Smooth muscle cell of the brain vasculature (primary cell): ENCODE measurements at regions not wholly inside any gene's neighbourhood (a gene's known extent, or its start where the extent isn't known, plus 50 kb on each side); places are given as distances from the start of the nearest gene placed in this dataset.
"Not testable (repeated sequence)": the region's sequence is repeated elsewhere in the genome, so short reads cannot be mapped to it uniquely, and the experiment has no call there.

Source experiments
- DNase-seq: peaks from one replicate; pipeline ENCODE4 v3.0.0-alpha.2; 2012; ENCODE audit warnings: low read depth, low spot score

- DNase-seq, result no peak
These were observed 99.4 kb upstream of the PTPN3 start for GRCh38 chr9:109597496-109597895.

DNA sequence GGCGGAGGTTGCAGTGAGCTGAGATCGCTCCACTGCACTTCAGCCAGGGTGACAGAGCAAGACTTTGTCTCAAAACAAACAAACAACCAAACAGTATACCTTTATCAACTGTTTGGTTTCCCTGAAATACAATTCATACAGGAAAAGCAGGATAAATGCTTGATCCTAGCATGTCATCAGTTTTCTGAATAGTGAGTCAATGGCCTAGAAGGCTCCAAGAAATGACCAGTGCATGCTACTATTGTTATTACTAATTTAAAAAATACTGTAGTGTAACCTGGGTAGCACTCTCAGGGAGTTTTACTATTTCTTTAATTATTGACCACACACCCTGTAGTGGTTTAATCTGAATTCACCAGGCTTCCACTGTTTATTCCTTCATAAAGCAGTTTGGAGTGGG lies 101.0 kb upstream of the PTPN3 start:
- DNase-seq, result no peak

- DNase-seq, result no peak
These were observed 101.6 kb upstream of the PTPN3 start for GRCh38 chr9:109599711-109600110.

DNA sequence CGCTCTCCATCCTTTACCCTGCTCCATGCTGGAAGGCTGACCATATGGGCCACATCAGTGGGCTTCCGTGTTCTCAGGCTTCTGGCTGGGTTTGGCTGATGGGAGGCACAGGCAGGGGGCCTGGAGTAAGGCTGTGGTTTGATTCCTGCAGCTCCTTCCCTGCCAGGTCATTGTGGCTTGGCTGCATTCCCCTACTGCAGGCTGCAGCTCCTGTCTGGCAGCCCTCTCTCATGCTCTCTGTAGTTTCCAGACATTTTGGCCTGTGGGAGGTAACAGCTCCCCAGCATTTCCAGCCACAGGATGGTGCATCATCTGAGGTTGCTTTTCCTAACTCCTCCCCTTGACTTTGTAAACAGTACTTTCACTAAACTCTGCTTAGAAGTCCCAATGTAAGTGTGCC lies 102.0 kb upstream of the PTPN3 start:
- peak; percentile 92 for DNase-seq

GRCh38 chr9:109601181-109601580 lies 103.1 kb upstream of the PTPN3 start:
- no peak for DNase-seq

- no peak for DNase-seq
These were observed 104.9 kb upstream of the PTPN3 start for GRCh38 chr9:109602987-109603386.

DNA sequence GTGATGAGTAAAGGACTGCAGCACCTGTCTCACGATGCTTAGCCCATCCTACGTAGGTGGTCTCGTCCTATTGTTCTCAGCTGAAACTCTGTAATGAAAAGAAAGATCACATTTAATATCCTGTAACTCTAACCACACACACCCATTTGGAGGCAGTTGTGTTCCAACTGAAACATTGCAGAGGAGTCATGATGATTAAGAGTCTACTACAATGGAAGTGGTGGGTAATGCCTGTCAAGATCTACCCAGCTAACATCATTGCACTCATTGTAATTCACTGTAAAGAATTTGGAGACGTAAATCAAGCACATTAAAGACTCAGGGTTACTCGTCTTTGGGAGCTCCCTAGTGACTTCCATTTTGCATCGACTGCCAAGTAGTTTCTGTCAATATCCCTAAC lies 106.0 kb upstream of the PTPN3 start:
- no peak for DNase-seq

DNA sequence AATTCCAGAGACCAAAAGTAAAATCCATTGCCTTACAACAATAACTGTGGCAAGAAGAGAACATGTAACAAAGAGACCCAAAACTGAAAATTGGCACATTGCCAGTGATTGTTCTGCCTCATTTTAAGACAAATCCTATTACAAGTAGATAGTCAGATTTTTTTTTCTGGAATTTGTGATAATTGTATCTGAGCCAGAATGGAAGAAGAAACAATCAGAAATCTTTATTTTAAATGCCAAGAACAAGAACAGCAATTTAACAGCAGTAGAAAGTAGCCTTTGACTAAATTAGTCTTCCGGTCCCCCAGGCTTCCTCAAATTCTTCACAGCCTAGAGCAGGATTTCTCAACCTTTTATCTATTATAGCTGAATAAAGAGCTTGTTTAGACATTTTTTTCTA lies 106.7 kb upstream of the PTPN3 start:
- DNase-seq, result no peak

- DNase-seq, result no peak
These were observed 111.0 kb upstream of the PTPN3 start for GRCh38 chr9:109609060-109609459.

DNA sequence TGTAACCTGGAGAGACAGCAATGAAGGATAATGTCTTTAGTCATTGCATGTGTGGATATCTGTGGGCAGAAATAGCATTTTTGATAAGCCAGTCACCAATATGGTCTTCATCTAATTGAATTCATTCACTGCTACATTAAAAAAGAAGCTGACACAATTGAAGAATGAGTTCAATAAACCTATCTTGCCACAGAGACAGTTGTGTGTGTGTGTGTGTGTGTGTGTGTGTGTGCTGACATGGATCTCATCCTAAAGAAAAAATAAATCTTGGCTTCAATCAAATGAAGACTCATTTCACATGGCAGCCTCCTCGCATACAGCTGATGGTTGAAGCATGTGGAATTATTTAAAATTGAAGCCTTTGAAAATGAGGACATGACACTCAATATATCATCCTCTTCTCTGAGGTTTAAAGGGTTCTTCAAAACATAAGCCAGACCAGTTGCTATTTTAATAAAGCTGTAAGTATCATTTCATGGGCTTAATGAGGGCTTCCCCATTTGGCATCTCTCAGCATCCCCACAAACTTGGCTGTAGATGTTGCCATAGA lies 118.5 kb upstream of the PTPN3 start:
- no peak for DNase-seq

GRCh38 chr9:109619310-109619709 lies 121.2 kb upstream of the PTPN3 start:
- DNase-seq, result no peak

- DNase-seq, result no peak
These were observed 126.0 kb upstream of the PTPN3 start for GRCh38 chr9:109624143-109624542.

DNA sequence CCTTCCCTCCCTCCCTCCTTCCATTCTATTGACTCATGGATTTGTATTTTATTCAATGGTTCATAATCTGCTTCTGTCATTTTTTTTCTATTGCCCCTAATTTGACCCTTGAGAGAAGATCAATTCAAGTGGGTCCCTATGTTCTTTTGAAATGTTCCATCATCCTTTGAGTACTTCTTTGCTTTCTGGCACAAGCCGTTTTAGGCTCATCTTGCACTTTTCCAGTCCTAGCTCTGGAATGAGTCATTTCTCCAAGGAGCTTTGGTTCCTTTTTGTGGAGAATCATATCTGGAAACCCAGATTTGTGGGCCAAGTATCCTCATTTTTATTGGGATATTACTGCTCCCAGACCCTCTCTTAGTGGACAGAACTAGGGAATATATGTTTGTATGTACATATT lies 126.8 kb upstream of the PTPN3 start:
- no peak for DNase-seq

DNA sequence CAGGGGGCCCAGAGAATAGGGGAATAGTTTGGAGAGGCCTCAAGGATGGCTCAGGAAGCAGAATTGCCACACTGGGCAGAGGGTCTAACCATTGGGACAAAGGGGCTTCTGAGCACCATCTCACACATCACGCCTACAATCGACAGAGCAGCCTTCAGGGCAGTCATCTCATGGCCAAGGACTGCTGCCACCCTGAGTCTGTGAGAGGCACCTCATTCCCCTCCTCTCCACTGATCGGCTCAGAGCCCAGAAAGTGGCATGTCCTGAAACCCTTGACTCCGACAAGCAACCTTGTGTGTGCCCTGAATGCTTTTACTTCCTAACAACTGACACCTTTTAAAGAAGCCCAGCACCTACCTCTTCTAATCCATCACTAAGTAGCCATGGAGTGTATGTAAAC lies 128.9 kb upstream of the PTPN3 start:
- DNase-seq, result no peak

GRCh38 chr9:109629615-109630014 lies 131.5 kb upstream of the PTPN3 start:
- no peak for DNase-seq

- DNase-seq, result no peak
These were observed 134.7 kb upstream of the PTPN3 start for GRCh38 chr9:109632817-109633216.

- DNase-seq, result no peak
These were observed 140.1 kb upstream of the PALM2AKAP2 start for GRCh38 chr9:109639674-109640579.

- DNase-seq, result no peak
These were observed 139.2 kb upstream of the PALM2AKAP2 start for GRCh38 chr9:109640580-109641371.

- no peak for DNase-seq
These were observed 138.7 kb upstream of the PALM2AKAP2 start for GRCh38 chr9:109641372-109641659.

DNA sequence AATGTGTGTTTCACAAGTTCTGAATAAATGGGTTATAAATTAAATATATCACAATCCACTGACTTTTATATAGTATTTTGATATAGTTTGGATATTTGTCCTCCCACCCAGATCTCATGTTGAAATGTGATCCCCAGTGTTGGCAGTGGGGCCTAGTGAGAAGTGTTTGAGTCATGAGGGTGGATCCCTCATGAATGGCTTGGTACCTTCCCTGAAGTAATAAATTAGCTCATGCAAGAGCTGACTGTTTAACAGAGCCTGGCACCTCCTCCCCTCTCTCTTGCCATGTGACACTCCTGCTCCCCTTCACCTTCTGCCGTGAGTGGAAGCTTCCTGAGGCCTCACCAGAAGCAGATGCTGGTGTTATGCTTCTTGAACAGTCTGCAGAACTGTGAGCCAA lies 127.9 kb upstream of the PALM2AKAP2 start:
- DNase-seq, result no peak

GRCh38 chr9:109652971-109653370 lies 127.0 kb upstream of the PALM2AKAP2 start:
- DNase-seq, result no peak

DNA sequence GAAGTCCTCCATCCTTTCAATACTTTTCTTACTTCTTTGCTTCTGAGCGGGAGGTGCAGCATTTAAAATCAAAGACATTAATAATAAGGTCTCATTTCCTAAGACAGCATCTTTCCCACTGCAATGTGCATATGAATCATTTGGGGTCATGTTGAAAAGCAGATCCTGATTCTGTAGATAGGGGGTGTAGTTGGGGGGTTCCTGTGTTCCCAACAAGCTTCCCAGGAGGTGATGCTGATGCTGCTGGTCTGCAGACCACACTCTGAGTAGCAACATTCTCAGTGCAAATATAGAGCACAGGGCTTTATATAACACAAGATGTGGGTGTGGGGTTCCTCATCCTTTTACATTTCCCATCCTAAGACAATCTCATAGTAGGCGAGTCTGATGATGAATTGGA lies 126.5 kb upstream of the PALM2AKAP2 start:
- DNase-seq, result no peak

DNA sequence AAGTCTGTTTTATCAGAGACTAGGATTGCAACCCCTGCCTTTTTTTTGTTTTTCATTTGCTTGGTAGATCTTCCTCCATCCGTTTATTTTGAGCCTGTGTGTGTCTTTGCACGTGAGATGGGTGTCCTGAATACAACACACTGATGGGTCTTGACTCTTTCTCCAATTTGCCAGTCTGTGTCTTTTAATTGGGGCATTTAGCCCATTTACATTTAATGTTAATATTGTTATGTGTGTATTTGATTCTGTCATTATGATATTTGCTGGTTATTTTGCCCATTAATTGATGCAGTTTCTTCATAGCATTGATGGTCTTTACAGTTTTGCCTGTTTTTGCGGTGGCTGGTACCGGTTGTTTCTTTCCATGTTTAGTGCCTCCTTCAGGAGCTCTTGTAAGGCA lies 116.0 kb upstream of the PALM2AKAP2 start:
- DNase-seq, result not testable (repeated sequence)
